SJSA1 (cell line): ENCODE measurements at regions not wholly inside any gene's neighbourhood (a gene's known extent, or its start where the extent isn't known, plus 50 kb on each side); places are given as distances from the start of the nearest gene placed in this dataset.

Experiments
- DNase-seq, 2 experiments: peaks; one replicate each; pipeline ENCODE4 v3.0.0-alpha.2; 2015 to 2020; ENCODE audit warnings: low spot score in 2 of 2, low read depth in 1 of 2
- H3K27ac ChIP-seq: fragments of 250-450 bp; sonication (Bioruptor Pico); 2 replicates; pipeline ENCODE4 v1.5.1; 2020; ENCODE audit warnings: mild to moderate bottlenecking, moderate library complexity
- H3K27me3 ChIP-seq: fragments of 250-450 bp; sonication (Bioruptor Pico); replicated peaks from 2 replicates; pipeline ENCODE4 v1.5.1; 2020; ENCODE audit warnings: mild to moderate bottlenecking, moderate library complexity
- H3K36me3 ChIP-seq: fragments of 250-450 bp; sonication (Bioruptor Pico); 2 replicates; pipeline ENCODE4 v1.5.1; 2020; ENCODE audit warnings: mild to moderate bottlenecking
- H3K4me1 ChIP-seq: fragments of 250-450 bp; sonication (Bioruptor Pico); replicated peaks from 2 replicates; pipeline ENCODE4 v1.6.1; 2021; ENCODE audit warnings: mild to moderate bottlenecking
- H3K4me3 ChIP-seq: fragments of 250-450 bp; sonication (Bioruptor Pico); 2 replicates; pipeline ENCODE4 v1.5.1; 2020; ENCODE audit warnings: mild to moderate bottlenecking
- H3K9me3 ChIP-seq: fragments of 250-450 bp; sonication (Bioruptor Pico); replicated peaks from 2 replicates; pipeline ENCODE4 v1.5.1; 2020; ENCODE audit warnings: mild to moderate bottlenecking

DNA sequence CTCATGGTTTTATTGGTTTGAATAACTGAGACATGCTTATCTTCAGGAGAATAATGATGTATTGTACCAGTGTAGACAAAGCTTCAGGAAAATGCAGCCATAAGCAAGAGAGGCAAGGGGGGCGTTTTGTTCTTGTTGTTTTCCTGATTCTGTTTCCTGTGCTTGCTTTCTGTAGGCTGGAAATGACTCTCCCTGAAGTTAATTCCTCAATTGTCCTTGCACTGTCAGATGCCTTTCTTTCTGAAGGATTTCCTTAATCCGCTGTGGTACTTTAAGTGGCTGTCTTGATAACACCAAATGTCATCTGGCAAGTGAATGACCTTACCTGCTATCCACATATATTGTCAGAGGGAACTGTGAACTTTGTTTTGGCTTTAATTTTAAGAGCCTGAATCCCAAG, 220.0 kb downstream of the NEDD1 start:
- DNase-seq = no peak
- Histone ChIP-seq H3K4me1 (no peaks in the 10 kb centered on the region), H3K27ac (no peak overlapping the region)

DNA sequence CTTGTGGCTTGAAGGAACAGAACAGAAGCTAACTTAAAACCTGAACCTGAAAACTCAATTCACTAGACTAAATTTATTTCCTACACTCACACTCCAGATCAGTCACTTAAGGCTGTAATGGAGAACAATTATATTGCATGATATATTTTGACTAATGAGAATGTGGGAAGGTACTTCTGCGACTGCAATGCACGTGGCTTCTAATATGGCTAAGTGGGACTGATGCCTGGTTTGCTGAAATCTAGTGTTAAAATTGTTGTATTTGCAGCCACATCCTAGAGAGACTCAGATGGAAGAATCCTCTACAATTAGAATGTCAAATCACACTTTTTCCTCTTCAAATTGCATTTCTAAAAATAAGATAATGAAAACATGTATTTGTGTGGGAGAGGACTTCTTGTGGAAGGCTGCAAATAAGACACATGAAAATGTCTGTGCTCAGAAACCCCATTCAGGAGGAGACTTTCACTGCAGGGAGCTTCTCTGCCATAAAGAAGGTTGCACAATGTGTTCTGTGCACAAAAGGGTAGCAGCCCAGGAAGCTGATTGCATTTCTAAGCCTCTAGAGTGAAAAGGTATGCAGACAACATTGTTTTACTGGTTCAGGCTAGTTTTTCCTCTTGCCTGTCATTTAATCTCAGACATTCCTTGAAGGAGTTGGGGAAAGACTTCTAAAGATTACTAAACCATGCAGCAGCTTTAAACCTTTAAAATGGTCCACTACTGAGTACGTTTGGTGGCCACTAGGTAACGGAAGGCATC, 224.3 kb downstream of the NEDD1 start:
- no peak overlapping the region for H3K27ac ChIP-seq
- no peaks in the 10 kb centered on the region for H3K9me3 ChIP-seq
- no peak overlapping the region for H3K4me3 ChIP-seq
- H3K36me3 ChIP-seq = no peaks in the 10 kb centered on the region
- H3K4me1 ChIP-seq = no peaks in the 10 kb centered on the region
- H3K27me3 ChIP-seq = 0 out of 2 replicates have a peak, but pooled peaks cover 3% of the 10 kb centered on the region
- DNase-seq = no peak

More for the DNA sequence above, 220.0 kb downstream of the NEDD1 start:
- Histone ChIP-seq H3K4me3 (no peak overlapping the region), H3K27me3 (no peaks in the 10 kb centered on the region), H3K9me3 (no peaks in the 10 kb centered on the region), H3K36me3 (no peaks in the 10 kb centered on the region)

DNA sequence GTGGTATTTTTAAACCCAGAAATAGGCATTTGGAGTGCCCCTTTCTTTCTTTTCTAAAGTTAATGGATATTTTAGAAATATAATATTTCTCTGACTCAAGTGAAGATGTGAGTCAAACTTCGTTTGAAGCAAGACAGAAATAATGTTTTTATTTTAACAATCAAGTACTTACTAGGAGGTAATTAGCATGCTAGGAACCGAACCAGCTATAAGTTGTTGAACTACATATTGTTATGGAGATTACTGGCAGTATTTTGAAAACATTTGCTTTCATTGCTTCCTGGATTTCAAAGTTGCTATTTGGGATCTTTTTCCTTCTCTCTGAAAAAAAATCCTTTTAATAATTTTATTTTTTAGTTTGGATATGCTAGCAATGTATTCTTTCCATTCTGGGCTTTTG, 225.2 kb downstream of the NEDD1 start:
- H3K36me3 ChIP-seq = no peaks in the 10 kb centered on the region
- H3K4me1 ChIP-seq = no peaks in the 10 kb centered on the region
- 0 out of 2 replicates have a peak, but pooled peaks cover 3% of the 10 kb centered on the region for H3K27me3 ChIP-seq
- H3K27ac ChIP-seq = no peak overlapping the region
- no peak for DNase-seq
- H3K9me3 ChIP-seq = no peaks in the 10 kb centered on the region
- no peak overlapping the region for H3K4me3 ChIP-seq

DNA sequence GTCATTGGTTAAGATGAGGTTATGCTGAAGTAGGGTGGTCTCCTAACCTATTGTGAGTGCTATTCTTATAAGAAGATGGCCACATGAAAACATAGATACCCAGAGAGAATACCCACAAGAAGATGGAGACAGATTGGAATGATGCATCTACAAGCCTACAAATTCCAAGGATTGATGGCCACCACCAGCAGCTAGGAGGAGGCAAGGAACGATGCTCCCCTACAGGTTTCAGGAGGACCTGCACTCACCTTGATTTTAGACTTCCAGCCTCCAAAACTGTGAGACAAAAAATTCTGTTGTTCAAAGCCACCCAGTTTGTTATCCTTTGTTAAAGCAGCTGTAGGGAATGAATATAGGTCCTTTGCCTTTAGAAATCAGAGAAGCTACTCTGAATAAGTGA, 227.4 kb downstream of the NEDD1 start:
- Histone ChIP-seq H3K36me3 (no peaks in the 10 kb centered on the region), H3K27ac (no peak overlapping the region), H3K4me1 (no peaks in the 10 kb centered on the region), H3K9me3 (no peaks in the 10 kb centered on the region), H3K4me3 (no peak overlapping the region), H3K27me3 (0 out of 2 replicates have a peak, but pooled peaks cover 3% of the 10 kb centered on the region)
- DNase-seq = no peak

DNA sequence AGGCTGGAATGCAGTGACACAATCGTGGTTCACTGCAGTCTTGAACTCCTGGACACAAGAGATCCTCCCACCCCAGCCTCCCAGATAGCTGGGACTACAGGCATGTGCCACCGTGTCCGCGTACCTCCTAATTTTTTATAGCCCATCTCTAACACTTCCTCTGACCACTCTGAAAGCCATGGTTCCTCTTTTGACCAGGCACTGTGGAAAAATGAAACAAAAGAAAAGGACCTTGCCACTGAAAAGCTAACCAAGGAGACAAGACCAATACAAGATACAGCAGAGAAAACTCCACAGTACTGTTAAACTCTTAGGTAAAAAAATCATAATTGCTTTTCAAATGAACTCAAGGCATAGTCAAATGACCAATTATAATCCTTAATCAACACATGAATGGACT, 233.3 kb downstream of the NEDD1 start:
- Histone ChIP-seq H3K9me3 (no peaks in the 10 kb centered on the region), H3K4me3 (no peak overlapping the region), H3K4me1 (no peaks in the 10 kb centered on the region), H3K27ac (no peak overlapping the region), H3K27me3 (no peaks in the 10 kb centered on the region), H3K36me3 (no peaks in the 10 kb centered on the region)
- DNase-seq = no peak

DNA sequence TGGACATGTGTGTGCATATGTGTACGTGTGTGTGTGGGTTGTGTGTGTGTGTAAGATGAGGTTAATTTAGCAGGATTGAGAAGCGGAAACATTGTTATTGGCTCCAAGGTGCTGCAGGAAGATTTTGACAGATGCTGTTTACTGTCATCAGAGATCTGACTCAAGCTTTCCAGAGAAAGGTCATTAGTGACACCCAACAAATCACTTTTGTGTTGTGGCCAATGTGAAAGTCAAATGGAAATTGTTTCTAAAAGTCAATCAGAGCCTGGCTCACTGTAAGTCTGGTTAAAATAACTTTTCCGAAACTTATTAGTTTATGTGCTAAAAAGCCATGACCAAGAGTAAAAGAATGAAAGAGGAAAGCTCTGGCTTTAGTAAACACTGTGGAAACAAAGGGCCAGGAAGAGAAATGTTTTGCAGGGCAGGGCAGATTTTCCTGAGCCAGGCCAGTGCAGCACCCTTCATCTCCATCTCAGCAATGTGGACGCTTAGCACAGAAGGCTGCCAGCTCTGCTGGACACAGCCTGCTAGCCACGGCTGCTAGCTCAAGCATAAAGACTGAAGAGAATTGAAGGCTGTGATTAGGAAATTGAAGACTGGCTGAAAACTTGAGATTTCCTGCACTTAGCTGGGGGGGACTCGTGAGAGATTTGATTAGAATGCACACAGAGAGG, 235.8 kb downstream of the NEDD1 start:
- Histone ChIP-seq H3K27ac (no peak overlapping the region), H3K4me3 (no peak overlapping the region), H3K36me3 (no peaks in the 10 kb centered on the region), H3K4me1 (no peaks in the 10 kb centered on the region), H3K9me3 (no peaks in the 10 kb centered on the region), H3K27me3 (no peaks in the 10 kb centered on the region; the same call in 1 of the 2 replicates)
- no peak for DNase-seq

DNA sequence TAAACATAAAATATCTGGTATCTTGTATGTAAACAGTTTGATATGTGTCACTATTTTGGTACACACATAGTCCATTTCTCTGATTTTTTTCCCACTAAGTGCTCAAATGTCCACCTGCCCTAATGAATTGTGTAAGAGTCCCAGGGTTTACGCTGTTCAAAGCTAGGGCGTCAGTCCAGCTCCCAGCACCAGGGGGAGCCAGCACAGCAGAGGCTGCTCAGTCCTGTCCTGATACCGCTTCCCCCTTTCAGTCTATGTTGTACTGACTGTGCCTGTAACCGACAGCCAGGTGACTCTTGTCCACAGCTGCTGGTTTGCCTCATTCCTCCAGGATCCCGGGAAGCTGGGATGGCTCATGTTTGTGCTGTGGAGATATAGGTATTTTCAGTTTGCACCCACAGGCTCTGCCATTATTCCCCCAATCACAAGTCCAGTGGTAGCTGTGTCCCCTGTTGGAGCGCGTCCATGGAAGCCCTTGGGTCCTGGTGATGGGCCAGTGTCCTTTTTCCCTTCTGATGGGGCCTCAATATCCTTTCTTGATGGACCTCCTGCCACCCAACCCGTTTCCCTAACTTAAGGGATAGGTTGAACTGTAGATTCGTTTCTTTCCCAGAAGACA, 242.0 kb downstream of the NEDD1 start:
- no peak overlapping the region for H3K4me3 ChIP-seq
- DNase-seq = no peak
- H3K36me3 ChIP-seq = no peaks in the 10 kb centered on the region
- no peaks in the 10 kb centered on the region; the same call in 1 of the 2 replicates for H3K27me3 ChIP-seq
- H3K4me1 ChIP-seq = no peaks in the 10 kb centered on the region
- H3K27ac ChIP-seq = no peak overlapping the region
- no peaks in the 10 kb centered on the region for H3K9me3 ChIP-seq

DNA sequence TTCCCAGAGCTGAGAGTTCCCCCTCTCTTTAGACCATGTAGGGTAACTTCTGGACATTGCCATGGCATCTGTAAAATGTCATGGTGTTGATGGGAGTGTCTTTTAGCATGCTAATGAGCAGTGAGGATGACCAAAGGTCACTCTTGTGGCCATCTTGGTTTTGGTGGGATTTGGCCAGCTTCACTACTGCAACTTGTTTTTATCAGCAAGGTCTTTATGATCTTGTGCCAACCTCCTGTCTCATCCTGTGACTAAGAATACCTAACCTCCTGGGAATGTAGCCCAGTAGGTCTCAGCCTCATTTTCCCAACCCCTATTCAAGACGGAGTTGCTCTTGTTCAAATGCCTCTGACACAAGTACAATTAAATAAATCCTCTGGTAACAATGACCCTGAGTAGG, 244.4 kb downstream of the NEDD1 start:
- no peak overlapping the region for H3K27ac ChIP-seq
- no peak for DNase-seq

DNA sequence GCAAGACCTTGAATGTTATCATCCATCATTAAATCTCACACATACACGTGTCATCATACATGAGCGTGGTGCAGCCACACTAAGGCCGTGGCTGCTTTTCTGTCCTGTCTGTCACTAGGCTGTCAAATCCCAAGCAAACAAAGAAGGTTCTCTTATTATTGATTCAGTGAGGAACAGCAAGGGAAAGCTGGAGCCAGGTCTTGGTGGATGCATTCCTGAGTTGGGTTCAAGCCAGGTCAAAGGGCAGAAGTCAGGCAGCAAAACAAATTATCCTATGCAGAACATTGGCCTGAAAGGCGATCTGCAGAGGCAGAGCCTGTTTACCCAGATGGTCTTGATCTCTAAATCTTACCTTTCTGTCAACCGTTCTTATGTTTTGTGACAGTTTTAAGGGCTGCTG, 252.3 kb downstream of the NEDD1 start:
- Histone ChIP-seq H3K4me3 (no peak overlapping the region), H3K27ac (no peak overlapping the region), H3K36me3 (no peaks in the 10 kb centered on the region), H3K27me3 (no peaks in the 10 kb centered on the region), H3K4me1 (no peaks in the 10 kb centered on the region), H3K9me3 (no peaks in the 10 kb centered on the region)
- DNase-seq = no peak

More for the DNA sequence above, 244.4 kb downstream of the NEDD1 start:
- no peaks in the 10 kb centered on the region for H3K4me1 ChIP-seq
- H3K27me3 ChIP-seq = no peaks in the 10 kb centered on the region; the same call in 1 of the 2 replicates
- H3K9me3 ChIP-seq = no peaks in the 10 kb centered on the region
- no peak overlapping the region for H3K4me3 ChIP-seq
- no peaks in the 10 kb centered on the region for H3K36me3 ChIP-seq

DNA sequence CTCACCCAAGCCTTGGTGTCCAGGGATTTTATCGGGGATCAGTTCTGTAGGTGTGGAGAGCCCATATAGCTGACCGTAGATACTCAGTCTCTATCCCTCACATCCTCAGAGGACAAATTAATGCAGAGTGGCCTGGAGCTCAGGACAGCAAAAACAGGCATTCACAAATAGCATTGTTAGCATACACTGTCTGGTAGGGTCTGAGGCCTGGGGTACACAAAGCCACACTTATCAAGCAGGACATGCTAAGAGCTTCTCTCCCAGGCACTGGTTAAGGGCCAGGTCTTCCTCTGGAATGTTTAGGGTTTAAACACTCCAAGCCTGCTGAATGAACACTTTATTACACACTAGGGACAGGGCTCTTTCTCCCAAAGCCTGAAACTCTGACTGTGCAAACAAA, 253.2 kb downstream of the NEDD1 start:
- Histone ChIP-seq H3K27me3 (no peaks in the 10 kb centered on the region), H3K4me3 (no peak overlapping the region)

DNA sequence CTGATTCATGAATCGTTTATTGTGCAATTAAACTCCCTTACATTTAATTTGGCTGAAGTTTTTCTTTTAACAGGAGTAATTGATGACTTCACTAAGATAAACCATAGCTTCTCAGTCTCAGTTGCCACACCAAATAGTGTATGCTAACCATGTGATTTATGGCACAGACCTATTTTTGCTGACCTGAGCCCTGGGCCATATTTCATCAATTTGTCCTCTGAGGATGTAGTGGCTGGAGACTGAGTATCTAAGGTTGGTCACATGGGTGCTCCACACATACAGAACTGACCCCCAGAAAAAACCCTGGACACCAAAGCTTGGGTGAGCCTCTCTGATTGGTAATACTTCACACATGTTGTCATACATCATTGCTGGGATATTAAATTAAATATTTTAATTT, 255.1 kb downstream of the NEDD1 start:
- Histone ChIP-seq H3K4me3 (no peak overlapping the region), H3K9me3 (no peaks in the 10 kb centered on the region), H3K27me3 (no peaks in the 10 kb centered on the region), H3K27ac (no peak overlapping the region), H3K36me3 (no peaks in the 10 kb centered on the region), H3K4me1 (no peaks in the 10 kb centered on the region)
- DNase-seq = no peak

More for the DNA sequence above, 253.2 kb downstream of the NEDD1 start:
- no peaks in the 10 kb centered on the region for H3K4me1 ChIP-seq
- no peaks in the 10 kb centered on the region for H3K36me3 ChIP-seq
- DNase-seq = no peak
- H3K27ac ChIP-seq = no peak overlapping the region
- no peaks in the 10 kb centered on the region for H3K9me3 ChIP-seq

DNA sequence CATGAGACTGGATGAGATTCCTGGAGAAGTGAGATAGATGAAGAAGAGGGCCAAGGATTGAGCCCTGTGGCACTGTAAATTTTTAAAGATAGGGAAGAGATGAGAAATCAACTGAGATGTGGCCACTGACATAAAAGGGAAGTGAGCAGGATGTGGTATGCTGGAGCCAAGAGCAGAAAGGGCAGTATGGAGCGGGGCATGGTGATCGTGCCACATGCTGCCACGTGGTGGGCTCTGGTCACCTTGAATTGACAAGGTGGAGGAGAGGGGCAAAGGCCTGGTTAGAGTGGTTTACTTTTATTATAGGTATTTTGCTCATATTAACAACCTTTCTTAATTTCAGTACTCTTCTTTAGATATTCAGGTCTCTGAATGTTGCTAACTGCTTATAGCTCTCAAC, 257.9 kb downstream of the NEDD1 start:
- DNase-seq = no peak
- Histone ChIP-seq H3K9me3 (no peaks in the 10 kb centered on the region), H3K36me3 (no peaks in the 10 kb centered on the region), H3K4me3 (no peak overlapping the region), H3K27ac (no peak overlapping the region), H3K27me3 (no peaks in the 10 kb centered on the region), H3K4me1 (no peaks in the 10 kb centered on the region)

DNA sequence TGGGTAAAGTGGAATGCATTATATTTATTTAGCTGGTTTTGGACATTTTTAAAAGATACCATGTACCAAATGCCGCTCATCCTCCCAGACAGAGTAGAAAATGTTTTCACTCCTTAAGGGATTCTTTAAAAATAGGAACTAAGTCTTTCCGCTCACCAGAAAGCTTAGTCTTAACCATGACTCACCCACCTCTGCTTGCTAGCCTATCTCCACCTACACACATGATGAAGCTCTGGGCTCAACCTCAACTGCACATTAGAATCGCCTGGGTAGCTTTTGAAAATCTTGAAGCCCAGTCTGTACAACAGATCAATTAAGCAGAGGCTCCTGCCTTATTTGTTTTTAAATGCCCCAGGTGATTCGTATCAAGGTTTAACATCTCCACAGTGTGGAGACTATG, 260.5 kb downstream of the NEDD1 start:
- Histone ChIP-seq H3K9me3 (no peaks in the 10 kb centered on the region), H3K27me3 (no peaks in the 10 kb centered on the region; the same call in 1 of the 2 replicates), H3K27ac (no peak overlapping the region), H3K4me1 (no peaks in the 10 kb centered on the region), H3K4me3 (no peak overlapping the region), H3K36me3 (no peaks in the 10 kb centered on the region)
- DNase-seq = no peak

DNA sequence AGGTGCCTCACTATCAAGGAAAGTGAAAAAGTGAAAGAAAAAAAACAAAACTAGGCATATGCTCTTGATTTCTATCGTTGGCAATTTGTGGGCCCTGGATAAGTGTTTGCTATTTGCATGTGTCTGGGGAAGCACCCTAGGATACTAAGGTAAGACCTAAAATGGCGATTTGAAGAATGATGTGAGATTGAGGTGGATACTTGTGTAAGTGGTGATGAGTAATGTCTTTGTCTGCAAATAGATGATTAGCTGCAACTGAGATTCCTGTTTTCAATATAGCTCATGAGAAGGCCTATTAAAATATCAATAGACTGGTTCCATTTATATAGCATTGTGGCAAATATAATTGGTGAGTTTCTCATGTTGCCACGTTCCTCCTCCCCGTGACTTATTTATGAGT, 261.7 kb downstream of the NEDD1 start:
- Histone ChIP-seq H3K27ac (no peak overlapping the region), H3K4me3 (no peak overlapping the region), H3K9me3 (no peaks in the 10 kb centered on the region), H3K27me3 (no peaks in the 10 kb centered on the region; the same call in 1 of the 2 replicates), H3K4me1 (no peaks in the 10 kb centered on the region), H3K36me3 (no peaks in the 10 kb centered on the region)
- DNase-seq = no peak
